K562 (cell line): ENCODE measurements at regions not wholly inside any gene's neighbourhood (a gene's known extent, or its start where the extent isn't known, plus 50 kb on each side); places are given as distances from the start of the nearest gene placed in this dataset.

ENCODE experiments used
- CREB1 ChIP-seq, 2 experiments: sonication (generic) in 1 of 2; formaldehyde crosslinking in 1 of 2; IDR thresholded peaks; 2 replicates each; pipeline versions ENCODE4 v1.6.1 to v1.8.0; 2012 to 2022; ENCODE audit warnings: inconsistent platforms in 1 of 2, mild to moderate bottlenecking in 1 of 2, missing genetic modification reagents in 1 of 2, moderate library complexity in 1 of 2
- CREBBP ChIP-seq: IDR thresholded peaks from one replicate; pipeline ENCODE4 v1.6.1; 2012; ENCODE audit warnings: low read depth, mild to moderate bottlenecking, control low read depth, inconsistent platforms, low read length
- E2F4 ChIP-seq: sonication (generic); formaldehyde crosslinking; IDR thresholded peaks from 2 replicates; pipeline ENCODE4 v1.8.0; 2022; ENCODE audit warnings: mild to moderate bottlenecking, low read depth, missing genetic modification reagents
- FOXP1 ChIP-seq: sonication (generic); formaldehyde crosslinking; IDR thresholded peaks from 2 replicates; pipeline ENCODE4 v1.8.0; 2022; ENCODE audit warnings: mild to moderate bottlenecking, missing genetic modification reagents
- HIVEP1 ChIP-seq: fragments of 250-450 bp; sonication (Bioruptor Pico); IDR thresholded peaks from 2 replicates; pipeline ENCODE4 v1.4.0; 2020; ENCODE audit warnings: mild to moderate bottlenecking
- HNRNPLL ChIP-seq: fragments of 200-400 bp; formaldehyde crosslinking; IDR thresholded peaks from 2 replicates; pipeline ENCODE4 v1.6.1; 2017; ENCODE audit warnings: low read length, low read depth, mild to moderate bottlenecking; ENCODE audit not compliant: poor library complexity, severe bottlenecking
- LCOR ChIP-seq: sonication (generic); formaldehyde crosslinking; IDR thresholded peaks from 2 replicates; pipeline ENCODE4 v1.8.0; 2022; ENCODE audit warnings: mild to moderate bottlenecking, missing genetic modification reagents
- NKRF ChIP-seq: fragments of 450-650 bp; IDR thresholded peaks from 2 replicates; pipeline ENCODE4 v1.6.1; 2016; ENCODE audit warnings: borderline replicate concordance
- PCBP2 ChIP-seq: fragments of 200-400 bp; formaldehyde crosslinking; IDR thresholded peaks from 2 replicates; pipeline ENCODE4 v1.6.1; 2018; ENCODE audit warnings: low read length, low read depth, mild to moderate bottlenecking, moderate library complexity; ENCODE audit not compliant: poor library complexity, severe bottlenecking
- TEAD2 ChIP-seq: fragments of 450-650 bp; IDR thresholded peaks from 2 replicates; pipeline ENCODE4 v1.6.1; 2016; ENCODE audit warnings: missing genetic modification characterization, control low read depth, missing compliant biosample characterization
- XRCC4 ChIP-seq: IDR thresholded peaks from one replicate; pipeline ENCODE4 v1.6.1; 2011; ENCODE audit not compliant: insufficient read depth, insufficient read length; ENCODE audit errors: extremely low read depth
- ZNF277 ChIP-seq: fragments of 250-450 bp; sonication (Bioruptor Pico); IDR thresholded peaks from 2 replicates; pipeline ENCODE4 v1.8.0; 2022; ENCODE audit warnings: inconsistent platforms, mild to moderate bottlenecking, moderate library complexity, borderline replicate concordance
- ZNF407 ChIP-seq: fragments of 450-650 bp; IDR thresholded peaks from 2 replicates; pipeline ENCODE4 v1.6.1; 2016; ENCODE audit warnings: low read depth

GRCh38 chr7:155206318-155207020 is 91.2 kb upstream of the INSIG1 start (continued):
- peak; percentile 83; the same call in 1 of the 2 replicates for TF ChIP-seq CREB1 (IDR thresholded peaks at IDR 0.05)
- peak; percentile 89 for TF ChIP-seq CREB1 (CRISPR knock-in tag; IDR thresholded peaks at IDR 0.05)
- no peak for TF ChIP-seq ZNF277
- no peak for TF ChIP-seq ZNF407
- TF ChIP-seq LCOR (CRISPR knock-in tag) = no peak
- TF ChIP-seq CREBBP = no peak
- no peak for TF ChIP-seq XRCC4
- TF ChIP-seq PCBP2 = no peak
- TF ChIP-seq HNRNPLL = no peak
- TF ChIP-seq TEAD2 (tag) = no peak
- TF ChIP-seq NKRF = no peak
- TF ChIP-seq HIVEP1 (CRISPR knock-in tag) = 0 out of 2 replicates have a peak, but pooled peaks have one; percentile 44
- no peak for TF ChIP-seq FOXP1 (CRISPR knock-in tag)
- no peak for TF ChIP-seq E2F4 (CRISPR knock-in tag)
